ENCODE measurements at regions not wholly inside any gene's neighbourhood (a gene's known extent, or its start where the extent isn't known, plus 50 kb on each side); places are given as distances from the start of the nearest gene placed in this dataset.

DNA sequence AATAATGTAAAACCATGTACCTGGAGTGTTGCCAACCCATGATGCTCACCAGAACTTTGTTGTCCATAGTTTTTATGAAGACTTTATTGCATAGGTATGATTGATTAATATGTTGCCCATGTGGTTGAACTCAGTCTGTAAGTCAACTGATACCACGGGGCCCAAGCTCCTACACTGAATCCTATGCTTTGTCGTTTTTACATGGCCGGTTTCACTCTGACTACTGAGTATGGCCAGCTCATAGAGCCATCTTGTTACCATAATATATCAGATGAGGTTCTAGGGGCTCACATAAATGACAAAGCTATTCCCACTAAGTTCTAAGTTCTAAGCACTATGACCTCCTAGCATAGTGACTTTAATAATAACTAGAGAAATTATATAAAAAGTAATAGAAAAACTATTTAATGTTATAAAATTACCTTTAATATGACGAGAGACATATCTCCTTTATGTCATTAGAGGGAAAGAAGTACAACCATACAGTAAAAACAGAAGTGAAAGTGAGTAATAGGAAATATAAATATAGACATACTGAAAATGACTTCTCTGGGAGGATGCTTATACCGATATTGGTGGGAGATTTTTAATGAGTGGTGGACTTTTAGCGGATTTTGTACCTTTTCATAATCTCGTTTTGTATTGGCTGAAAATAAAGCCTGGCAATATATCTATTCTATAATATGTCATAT lies 983.4 kb upstream of the PRMT6 start:
- H3K36me3 ChIP-seq = no peaks in the 10 kb centered on the region
- intact Hi-C loops (cut with DNase I) = no loop called here
- DNase-seq (ENCODE audit: low spot score in 2 of 2) = no peak
- H3K4me1 ChIP-seq = no peaks in the 10 kb centered on the region
- TF ChIP-seq, protein P1, sequence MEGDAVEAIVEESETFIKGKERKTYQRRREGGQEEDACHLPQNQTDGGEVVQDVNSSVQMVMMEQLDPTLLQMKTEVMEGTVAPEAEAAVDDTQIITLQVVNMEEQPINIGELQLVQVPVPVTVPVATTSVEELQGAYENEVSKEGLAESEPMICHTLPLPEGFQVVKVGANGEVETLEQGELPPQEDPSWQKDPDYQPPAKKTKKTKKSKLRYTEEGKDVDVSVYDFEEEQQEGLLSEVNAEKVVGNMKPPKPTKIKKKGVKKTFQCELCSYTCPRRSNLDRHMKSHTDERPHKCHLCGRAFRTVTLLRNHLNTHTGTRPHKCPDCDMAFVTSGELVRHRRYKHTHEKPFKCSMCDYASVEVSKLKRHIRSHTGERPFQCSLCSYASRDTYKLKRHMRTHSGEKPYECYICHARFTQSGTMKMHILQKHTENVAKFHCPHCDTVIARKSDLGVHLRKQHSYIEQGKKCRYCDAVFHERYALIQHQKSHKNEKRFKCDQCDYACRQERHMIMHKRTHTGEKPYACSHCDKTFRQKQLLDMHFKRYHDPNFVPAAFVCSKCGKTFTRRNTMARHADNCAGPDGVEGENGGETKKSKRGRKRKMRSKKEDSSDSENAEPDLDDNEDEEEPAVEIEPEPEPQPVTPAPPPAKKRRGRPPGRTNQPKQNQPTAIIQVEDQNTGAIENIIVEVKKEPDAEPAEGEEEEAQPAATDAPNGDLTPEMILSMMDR (IDR thresholded peaks at IDR 0.05) = no peak
- H3K9me3 ChIP-seq = no peaks in the 10 kb centered on the region
- H3K27ac ChIP-seq = no peak overlapping the region
- no peak overlapping the region for H3K4me3 ChIP-seq
- H3K27me3 ChIP-seq = no peaks in the 10 kb centered on the region

DNA sequence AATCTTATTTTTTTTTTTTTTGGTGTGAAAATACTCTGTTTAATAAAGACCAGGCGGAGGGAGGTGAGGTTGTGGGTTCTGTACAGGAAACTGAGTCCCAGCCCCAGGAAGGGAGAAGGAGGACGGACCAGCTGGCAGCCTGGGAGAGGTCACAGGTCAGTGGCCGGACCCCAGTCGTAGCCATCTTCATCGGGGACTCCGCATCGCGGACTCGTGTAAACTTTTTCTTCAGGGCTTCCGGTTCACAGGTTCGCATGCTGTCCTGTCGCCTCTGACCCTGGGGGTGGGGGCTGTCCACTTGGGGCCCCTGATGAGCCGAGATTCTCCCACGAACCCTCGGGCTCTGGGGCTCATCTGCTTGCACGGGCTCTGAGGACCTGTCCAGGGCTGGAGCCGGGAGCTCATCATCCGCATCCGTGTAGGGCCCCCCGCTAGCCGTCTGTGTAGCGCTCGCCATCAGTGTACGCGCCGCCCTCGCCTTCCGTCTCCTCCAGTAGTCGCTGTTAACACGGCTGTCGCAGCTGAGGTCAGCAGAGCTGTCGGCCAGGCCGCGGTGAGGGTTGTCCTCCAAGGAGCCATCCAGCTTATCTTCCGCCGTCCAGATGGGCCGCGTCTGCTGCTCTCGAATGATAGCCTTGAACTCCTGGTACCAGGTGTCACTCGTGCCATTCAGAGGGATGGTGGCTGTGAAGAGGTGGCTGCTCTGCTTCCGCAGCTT lies 975.7 kb upstream of the PRMT6 start:
- DNase-seq (ENCODE audit: low spot score in 2 of 2) = no peak
- TF ChIP-seq, protein P1 (IDR thresholded peaks at IDR 0.05) = no peak
- H3K27ac ChIP-seq = no peak overlapping the region
- no peaks in the 10 kb centered on the region for H3K27me3 ChIP-seq
- H3K36me3 ChIP-seq = no peaks in the 10 kb centered on the region
- no peak overlapping the region for H3K4me3 ChIP-seq
- no peaks in the 10 kb centered on the region for H3K4me1 ChIP-seq
- no peaks in the 10 kb centered on the region for H3K9me3 ChIP-seq
- intact Hi-C loops (cut with DNase I) = no loop called here

DNA sequence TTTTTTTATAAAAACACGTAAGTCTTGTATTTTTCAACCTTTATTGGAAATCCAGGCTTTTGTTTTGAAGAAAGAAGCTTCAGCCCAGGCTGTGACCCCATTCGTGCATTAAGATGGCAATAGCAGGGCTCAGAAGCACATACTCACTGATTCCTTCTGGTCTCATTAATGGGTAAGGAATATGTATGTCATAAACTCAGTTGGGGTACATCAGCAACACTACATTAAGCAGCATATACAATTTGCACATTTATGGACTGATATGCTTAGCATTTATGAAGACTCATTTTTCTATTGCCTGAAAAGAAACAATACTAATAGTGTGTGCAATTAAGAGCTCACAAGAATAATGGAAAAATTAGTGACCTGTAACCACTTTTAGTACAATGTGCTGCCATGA lies 945.4 kb upstream of the PRMT6 start:
- intact Hi-C loops (cut with DNase I) = no loop called here
- no peaks in the 10 kb centered on the region for H3K4me1 ChIP-seq
- no peak for DNase-seq (ENCODE audit: low spot score in 2 of 2)
- no peaks in the 10 kb centered on the region for H3K36me3 ChIP-seq
- no peaks in the 10 kb centered on the region for H3K27me3 ChIP-seq
- no peak overlapping the region for H3K27ac ChIP-seq
- no peaks in the 10 kb centered on the region for H3K9me3 ChIP-seq
- TF ChIP-seq, protein P1 (IDR thresholded peaks at IDR 0.05) = no peak
- H3K4me3 ChIP-seq = no peak overlapping the region

DNA sequence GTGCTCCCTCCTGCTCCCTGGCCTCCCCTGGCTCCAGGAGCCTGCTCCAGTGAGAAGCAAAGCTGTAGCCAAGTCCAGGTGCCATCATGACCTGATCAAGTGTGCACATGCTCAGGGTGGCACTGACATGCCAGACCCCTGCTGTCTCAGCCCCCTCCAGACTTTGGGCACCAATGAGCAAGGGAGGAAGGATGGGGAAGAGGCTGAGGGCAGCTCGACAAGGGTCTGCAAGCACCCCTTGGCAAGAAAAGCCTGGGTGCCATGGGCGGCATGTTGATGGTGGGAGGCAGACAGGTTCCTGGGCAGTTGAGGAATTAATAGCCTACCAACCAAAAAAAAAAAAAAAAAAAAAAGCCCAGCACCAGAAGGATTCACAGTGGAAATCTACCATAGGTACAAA lies 942.6 kb upstream of the PRMT6 start:
- intact Hi-C loops (cut with DNase I) = no loop called here
- no peaks in the 10 kb centered on the region for H3K9me3 ChIP-seq
- no peak overlapping the region for H3K27ac ChIP-seq
- TF ChIP-seq, protein P1 (IDR thresholded peaks at IDR 0.05) = no peak
- no peak for DNase-seq (ENCODE audit: low spot score in 2 of 2)
- H3K4me3 ChIP-seq = no peak overlapping the region
- no peaks in the 10 kb centered on the region for H3K36me3 ChIP-seq
- no peaks in the 10 kb centered on the region for H3K27me3 ChIP-seq
- H3K4me1 ChIP-seq = no peaks in the 10 kb centered on the region

DNA sequence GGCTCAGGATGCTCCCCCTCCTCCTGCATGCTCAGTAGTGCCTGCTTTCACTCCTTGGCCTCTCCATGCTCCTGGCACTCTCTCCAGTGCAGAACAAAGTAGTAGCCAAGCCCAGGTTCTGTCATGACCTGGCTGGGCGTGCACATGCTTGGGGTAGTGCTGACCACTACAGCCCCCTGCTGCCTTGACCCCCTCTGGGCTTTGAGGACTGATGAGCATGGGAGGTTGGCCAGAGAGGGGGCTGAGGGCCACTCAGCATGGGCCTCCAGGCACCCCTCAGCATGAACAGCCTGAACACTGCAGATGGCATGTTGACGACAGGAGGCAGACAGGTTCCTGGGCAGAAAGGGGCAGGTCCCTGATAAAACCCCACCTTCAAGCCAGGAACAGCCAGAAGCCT lies 935.7 kb upstream of the PRMT6 start:
- no peak overlapping the region for H3K27ac ChIP-seq
- no peaks in the 10 kb centered on the region for H3K27me3 ChIP-seq
- intact Hi-C loops (cut with DNase I) = no loop called here
- TF ChIP-seq, protein P1 (IDR thresholded peaks at IDR 0.05) = no peak
- DNase-seq (ENCODE audit: low spot score in 2 of 2) = no peak
- no peaks in the 10 kb centered on the region for H3K9me3 ChIP-seq
- H3K4me1 ChIP-seq = no peaks in the 10 kb centered on the region
- no peak overlapping the region for H3K4me3 ChIP-seq
- H3K36me3 ChIP-seq = no peaks in the 10 kb centered on the region
